Epithelial cell of proximal tubule (primary cell): ENCODE measurements at regions not wholly inside any gene's neighbourhood (a gene's known extent, or its start where the extent isn't known, plus 50 kb on each side); places are given as distances from the start of the nearest gene placed in this dataset.

ENCODE experiments used
- DNase-seq: peaks from one replicate; pipeline ENCODE4 v3.0.0-alpha.2; 2011; ENCODE audit warnings: low read depth
- H3K4me3 ChIP-seq: 2 replicates; pipeline ENCODE4 v1.5.1; 2011; ENCODE audit warnings: low read depth, mild to moderate bottlenecking, low read length
- TF ChIP-seq, protein P1 (sequence below): conservative IDR thresholded peaks from 2 replicates; pipeline ENCODE4 v1.5.1; 2012; ENCODE audit warnings: low read depth, mild to moderate bottlenecking, low read length

DNA sequence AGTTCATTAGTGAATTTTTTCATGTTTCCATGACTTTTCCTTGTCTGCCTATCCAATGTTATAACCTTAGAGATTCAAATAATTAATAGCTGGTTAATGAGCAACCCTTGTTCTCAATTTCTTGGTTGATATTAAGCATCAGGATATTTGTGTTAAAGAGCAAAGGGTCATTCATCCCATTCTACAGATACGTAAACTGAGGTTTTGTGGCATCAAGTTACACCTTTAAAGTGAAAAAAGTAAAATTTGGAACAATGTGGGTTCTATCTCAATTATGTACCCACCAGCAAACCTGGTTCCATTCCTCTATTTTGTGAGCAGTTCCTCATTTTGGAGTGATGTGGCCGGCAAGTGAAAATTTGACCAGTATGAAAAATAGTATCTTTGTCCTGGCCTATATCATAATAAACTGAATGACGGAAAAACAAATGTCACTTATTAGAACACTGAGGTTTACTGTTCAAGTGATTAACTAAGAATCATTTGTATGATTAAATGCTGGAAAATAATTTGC is 220.5 kb upstream of the ATP5MC3 start:
- TF ChIP-seq, protein P1, sequence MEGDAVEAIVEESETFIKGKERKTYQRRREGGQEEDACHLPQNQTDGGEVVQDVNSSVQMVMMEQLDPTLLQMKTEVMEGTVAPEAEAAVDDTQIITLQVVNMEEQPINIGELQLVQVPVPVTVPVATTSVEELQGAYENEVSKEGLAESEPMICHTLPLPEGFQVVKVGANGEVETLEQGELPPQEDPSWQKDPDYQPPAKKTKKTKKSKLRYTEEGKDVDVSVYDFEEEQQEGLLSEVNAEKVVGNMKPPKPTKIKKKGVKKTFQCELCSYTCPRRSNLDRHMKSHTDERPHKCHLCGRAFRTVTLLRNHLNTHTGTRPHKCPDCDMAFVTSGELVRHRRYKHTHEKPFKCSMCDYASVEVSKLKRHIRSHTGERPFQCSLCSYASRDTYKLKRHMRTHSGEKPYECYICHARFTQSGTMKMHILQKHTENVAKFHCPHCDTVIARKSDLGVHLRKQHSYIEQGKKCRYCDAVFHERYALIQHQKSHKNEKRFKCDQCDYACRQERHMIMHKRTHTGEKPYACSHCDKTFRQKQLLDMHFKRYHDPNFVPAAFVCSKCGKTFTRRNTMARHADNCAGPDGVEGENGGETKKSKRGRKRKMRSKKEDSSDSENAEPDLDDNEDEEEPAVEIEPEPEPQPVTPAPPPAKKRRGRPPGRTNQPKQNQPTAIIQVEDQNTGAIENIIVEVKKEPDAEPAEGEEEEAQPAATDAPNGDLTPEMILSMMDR = no peak
- no peak overlapping the region for H3K4me3 ChIP-seq
- DNase-seq = no peak

DNA sequence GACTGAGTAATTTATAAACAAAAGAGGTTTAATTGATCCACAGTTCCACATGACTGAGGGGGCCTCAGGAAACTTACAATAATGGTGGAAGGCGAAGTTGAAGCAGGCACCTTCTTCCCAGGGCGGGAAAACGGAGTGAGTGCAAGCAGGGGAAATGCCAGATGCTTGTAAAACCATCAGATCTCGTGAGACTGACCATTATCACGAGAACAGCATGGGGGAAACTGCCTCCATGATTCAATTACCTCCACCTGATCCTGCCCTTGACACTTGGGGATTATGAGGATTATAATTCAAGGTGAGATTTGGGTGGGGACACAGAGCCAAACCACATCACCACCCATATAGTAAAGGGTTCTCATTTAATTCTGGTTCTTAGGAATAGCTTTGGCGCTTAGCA is 219.5 kb upstream of the ATP5MC3 start:
- TF ChIP-seq, protein P1 = no peak
- no peak overlapping the region for H3K4me3 ChIP-seq
- no peak for DNase-seq

DNA sequence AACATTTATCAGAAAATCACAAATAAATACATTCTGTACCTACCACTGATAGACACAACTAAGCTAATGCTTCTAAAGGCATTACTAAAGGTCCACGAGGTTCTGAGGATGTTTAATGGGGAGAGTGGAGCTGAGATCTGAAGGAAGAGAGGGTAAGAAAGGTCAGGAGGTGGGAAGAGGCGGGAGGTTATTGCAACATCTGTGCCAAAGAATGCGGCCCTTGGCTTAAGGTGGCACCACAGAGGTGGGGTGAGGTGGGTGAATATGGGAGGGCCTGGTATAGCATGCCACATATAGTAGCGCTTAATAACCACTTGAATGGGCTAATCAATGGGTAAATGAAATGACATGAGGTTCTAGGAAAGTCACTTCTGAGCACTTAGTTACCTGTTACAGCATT is 217.8 kb upstream of the ATP5MC3 start:
- DNase-seq = no peak
- TF ChIP-seq, protein P1 = no peak
- H3K4me3 ChIP-seq = no peak overlapping the region

DNA sequence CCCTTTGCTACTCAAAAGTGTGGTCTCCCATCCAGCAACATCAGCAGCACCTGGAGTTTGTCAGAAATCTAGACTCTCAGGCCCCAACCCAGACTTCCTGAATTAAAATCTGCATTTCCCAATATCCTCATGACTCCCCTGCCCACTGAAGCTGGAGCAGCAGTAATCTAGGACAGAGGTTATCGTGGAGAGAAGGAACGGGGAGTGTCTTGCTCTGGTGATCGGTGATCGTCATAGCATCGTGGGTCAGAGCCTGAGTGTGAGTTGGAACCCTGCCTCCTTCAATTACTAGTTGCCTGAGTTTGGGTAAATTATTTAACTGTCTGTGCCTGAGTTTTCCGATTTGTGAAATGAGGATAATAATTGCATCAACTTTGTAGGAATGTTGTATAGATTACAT is 217.3 kb upstream of the ATP5MC3 start:
- TF ChIP-seq, protein P1 = no peak
- DNase-seq = no peak
- no peak overlapping the region for H3K4me3 ChIP-seq

DNA sequence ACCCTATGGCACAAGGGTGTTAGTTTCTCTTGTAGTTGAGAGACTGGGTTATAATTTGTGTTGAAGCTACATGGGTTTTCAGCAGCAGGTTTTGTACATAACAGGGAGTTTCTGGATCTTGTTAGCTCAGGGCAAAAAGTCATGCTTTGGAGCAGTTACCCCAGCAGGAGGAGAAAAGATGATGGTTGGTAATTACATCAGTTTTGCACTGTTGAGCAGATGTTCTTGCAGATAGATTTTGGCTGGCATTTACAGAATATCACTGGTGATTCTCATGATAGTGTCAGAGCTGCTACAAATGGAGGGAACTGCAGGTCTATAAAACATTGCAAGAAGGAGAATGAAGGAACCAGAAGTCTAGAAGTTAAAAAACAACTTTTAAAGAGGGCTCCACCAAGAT is 215.2 kb upstream of the ATP5MC3 start:
- DNase-seq = no peak
- H3K4me3 ChIP-seq = no peak overlapping the region
- TF ChIP-seq, protein P1 = no peak

DNA sequence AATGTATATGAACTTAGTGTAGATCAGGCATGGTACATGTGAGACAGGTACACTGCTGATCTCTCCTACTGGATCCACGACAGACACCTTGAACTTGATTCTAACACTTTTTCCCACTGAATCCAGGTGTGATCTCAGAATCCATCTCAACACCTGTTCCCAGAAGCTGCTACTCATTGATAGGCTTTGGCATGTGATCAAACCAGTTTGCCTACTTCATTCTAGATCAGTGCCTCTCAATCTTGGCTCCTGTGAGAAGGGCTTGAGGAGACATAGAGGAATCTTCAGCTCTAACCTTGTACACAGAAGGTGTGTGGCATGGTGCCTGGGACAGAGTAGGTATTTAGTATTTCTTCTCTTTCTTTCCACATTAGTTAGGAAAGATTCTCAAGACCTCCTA is 212.3 kb upstream of the ATP5MC3 start:
- H3K4me3 ChIP-seq = no peak overlapping the region
- DNase-seq = no peak
- TF ChIP-seq, protein P1 = no peak

DNA sequence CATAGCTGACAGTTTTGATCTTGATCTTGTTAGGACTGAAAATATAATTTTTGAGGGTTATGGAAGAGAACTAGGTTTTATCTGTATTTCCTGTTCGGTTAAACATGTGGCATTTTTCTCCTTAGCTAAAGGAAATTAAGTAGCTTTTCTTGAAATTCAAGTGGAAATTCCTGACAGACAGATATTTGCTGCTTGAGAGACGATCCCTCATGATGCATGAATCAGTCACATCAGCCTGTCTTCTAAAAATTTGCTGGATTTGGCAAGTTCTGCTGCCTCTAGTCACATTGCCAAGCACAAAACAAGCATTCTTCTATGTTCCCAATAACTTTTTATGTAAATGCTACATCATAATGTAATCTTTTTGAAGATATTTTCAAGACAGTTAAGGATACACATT is 201.8 kb upstream of the ATP5MC3 start:
- TF ChIP-seq, protein P1 = no peak
- DNase-seq = no peak
- H3K4me3 ChIP-seq = no peak overlapping the region
